GM12878 (cell line): ENCODE measurements at regions not wholly inside any gene's neighbourhood (a gene's known extent, or its start where the extent isn't known, plus 50 kb on each side); places are given as distances from the start of the nearest gene placed in this dataset.

ENCODE experiments used
- ATAC-seq: fragments of 200-7000 bp; cut with Tn5 transposase; 3 replicates; pipeline ENCODE4 v1.9.1; 2020; ENCODE audit warnings: mild to moderate bottlenecking, moderate library complexity
- BruUV-seq: library from RNA; stranded (reverse); fragments of 400-500 nt; replicated peaks from 2 replicates; lab custom pipeline; 2021; lab: Mats Ljungman, UMichigan
- CTCF ChIA-PET: fragments of 300-600 bp; sonication (Branson Sonifier 250); formaldehyde crosslinking; extraction: SDS; loops from one replicate; lab custom pipeline; 2021; ENCODE audit warnings: inconsistent platforms; lab: Yijun Ruan, JAX
- POLR2A ChIA-PET: fragments of 350-600 bp; formaldehyde crosslinking; extraction: SDS; loops from one replicate; lab custom pipeline; 2021; ENCODE audit warnings: inconsistent platforms; lab: Charles Lee
- RAD21 ChIA-PET: fragments of 300-600 bp; sonication (Branson Sonifier 250); formaldehyde crosslinking; loops from one replicate; lab custom pipeline; 2023; ENCODE audit warnings: antibody characterized with exemption; ENCODE audit not compliant: unreplicated experiment; lab: Charles Lee
- SMC1A ChIA-PET: fragments of 300-600 bp; sonication (Branson Sonifier 250); formaldehyde crosslinking; loops from one replicate; lab custom pipeline; 2023; ENCODE audit not compliant: unreplicated experiment, uncharacterized antibody; lab: Charles Lee
- DNase-seq: peaks from one replicate; pipeline ENCODE4 v3.0.0-alpha.2; 2011; ENCODE audit warnings: low read depth, low spot score
- FAIRE-seq: peaks from 3 replicates; lab custom pipeline; 2011; peaks lifted over from hg19 to GRCh38; lab: Jason Lieb, UNC
- H2AFZ ChIP-seq: 2 replicates; pipeline ENCODE4 v1.6.0; 2011; ENCODE audit warnings: low read depth, low read length, control low read depth; ENCODE audit not compliant: control insufficient read depth
- H3K27ac ChIP-seq: 2 replicates; pipeline ENCODE4 v1.5.1; 2011; ENCODE audit warnings: control low read depth; ENCODE audit not compliant: control insufficient read depth, insufficient read depth
- H3K27me3 ChIP-seq, 2 experiments: replicated peaks in 1 of 2; 2 replicates each; pipeline versions ENCODE4 v1.6.0 to v1.6.1; 2011; ENCODE audit warnings: low read length in 1 of 2; ENCODE audit not compliant: control insufficient read depth in 2 of 2, insufficient read depth in 2 of 2
- H3K36me3 ChIP-seq, 2 experiments: 2 replicates each; pipeline ENCODE4 v1.5.1; 2011; ENCODE audit warnings: low read length in 1 of 2; ENCODE audit not compliant: control insufficient read depth in 2 of 2, insufficient read depth in 2 of 2
- H3K4me1 ChIP-seq: 2 replicates; pipeline ENCODE4 v1.6.1; 2011; ENCODE audit warnings: mild to moderate bottlenecking, low read length, moderate library complexity, mixed read lengths; ENCODE audit not compliant: control insufficient read depth, insufficient read depth
- H3K4me2 ChIP-seq: 2 replicates; pipeline ENCODE4 v1.6.0; 2011; ENCODE audit warnings: control low read depth; ENCODE audit not compliant: control insufficient read depth, insufficient read depth
- H3K4me3 ChIP-seq: fragments of 200-600 bp; sonication (generic); 2 replicates; pipeline ENCODE4 v1.5.1; 2016
- H3K79me2 ChIP-seq: 2 replicates; pipeline ENCODE4 v1.6.0; 2011; ENCODE audit warnings: low read length; ENCODE audit not compliant: control insufficient read depth, insufficient read depth
- H3K9ac ChIP-seq: 2 replicates; pipeline ENCODE4 v1.8.0; 2011; ENCODE audit warnings: low read length, control low read depth, mixed read lengths; ENCODE audit not compliant: control insufficient read depth, insufficient read depth
- H3K9me3 ChIP-seq: replicated peaks from 3 replicates; pipeline ENCODE4 v1.5.1; 2011; ENCODE audit warnings: mild to moderate bottlenecking, low read length; ENCODE audit not compliant: control insufficient read depth, insufficient read depth
- H4K20me1 ChIP-seq: 2 replicates; pipeline ENCODE4 v1.6.0; 2011; ENCODE audit not compliant: control insufficient read depth, insufficient read depth
- BRCA1 ChIP-seq: IDR thresholded peaks from 2 replicates; pipeline ENCODE4 v1.6.1; 2011; ENCODE audit warnings: low read depth, low read length, improper control_type of control experiment
- CBFB ChIP-seq: IDR thresholded peaks from 2 replicates; pipeline ENCODE4 v1.6.1; 2016; ENCODE audit warnings: antibody characterized with exemption, low read depth
- CHD4 ChIP-seq: fragments of 200-600 bp; sonication (generic); IDR thresholded peaks from 2 replicates; pipeline ENCODE4 v1.6.1; 2016; ENCODE audit warnings: mild to moderate bottlenecking
- EED ChIP-seq: sonication (generic); IDR thresholded peaks from 2 replicates; pipeline ENCODE4 v1.6.1; 2016; ENCODE audit warnings: antibody characterized with exemption, low read depth
- FOS ChIP-seq: IDR thresholded peaks from 3 replicates; pipeline ENCODE4 v1.6.1; 2011; ENCODE audit warnings: borderline replicate concordance; ENCODE audit not compliant: insufficient read length; ENCODE audit errors: extremely low read depth
- GABPA ChIP-seq: IDR thresholded peaks from 2 replicates; pipeline ENCODE4 v1.6.1; 2014; ENCODE audit warnings: antibody characterized with exemption, low read depth, mild to moderate bottlenecking, inconsistent platforms
- IRF3 ChIP-seq: fragments of 450-650 bp; IDR thresholded peaks from 2 replicates; pipeline ENCODE4 v1.6.1; 2014; ENCODE audit warnings: mild to moderate bottlenecking
- LARP7 ChIP-seq: fragments of 450-650 bp; IDR thresholded peaks from 2 replicates; pipeline ENCODE4 v1.6.1; 2017; ENCODE audit warnings: mild to moderate bottlenecking
- MEF2B ChIP-seq: fragments of 450-650 bp; IDR thresholded peaks from 2 replicates; pipeline ENCODE4 v1.6.1; 2018; ENCODE audit warnings: mild to moderate bottlenecking, moderate library complexity; ENCODE audit not compliant: partially characterized antibody, poor library complexity, severe bottlenecking
- NBN ChIP-seq: fragments of 450-650 bp; IDR thresholded peaks from 2 replicates; pipeline ENCODE4 v1.6.1; 2016
- NFXL1 ChIP-seq: fragments of 450-650 bp; IDR thresholded peaks from 2 replicates; pipeline ENCODE4 v1.6.1; 2017; ENCODE audit warnings: antibody characterized with exemption, mild to moderate bottlenecking, borderline replicate concordance
- RBBP5 ChIP-seq: fragments of 200-600 bp; sonication (generic); conservative IDR thresholded peaks from 2 replicates; pipeline ENCODE4 v1.6.1; 2016
- TAF1 ChIP-seq: IDR thresholded peaks from 2 replicates; pipeline ENCODE4 v1.6.1; 2011; ENCODE audit warnings: mild to moderate bottlenecking, low read depth, low read length, borderline replicate concordance
- USF1 ChIP-seq: IDR thresholded peaks from 2 replicates; pipeline ENCODE4 v1.6.1; 2011; ENCODE audit warnings: borderline replicate concordance, low read depth, mild to moderate bottlenecking, moderate library complexity, mixed read lengths, low read length; ENCODE audit not compliant: insufficient read depth; ENCODE audit errors: extremely low read length
- WGBS: methylation state at CpG from one replicate; pipeline ENCODE4 v1.1.6; 2016; ENCODE audit warnings: low lambda C conversion rate; ENCODE audit not compliant: insufficient replicate concordance, insufficient coverage; ENCODE audit errors: missing lambda C conversion rate; 5-methylcytosine and 5-hydroxymethylcytosine counted together
- in situ Hi-C: fragments of 300-500 bp; cut with MboI; formaldehyde crosslinking; loops from 9 replicates; pipeline ENCODE4 v1.14.3; 2018; ENCODE audit warnings: mixed read lengths
- intact Hi-C: fragments of 100-400 bp; cut with micrococcal nuclease; formaldehyde crosslinking; loops from one replicate; pipeline ENCODE4 v1.14.2; 2022; ENCODE audit not compliant: unreplicated experiment
- TF ChIP-seq, protein P1 (sequence below): fragments of 150-350 bp; IDR thresholded peaks from 2 replicates; pipeline ENCODE4 v1.6.1; 2014; ENCODE audit warnings: mild to moderate bottlenecking, low read depth, low read length
- TF ChIP-seq, protein P2 (sequence below): IDR thresholded peaks from 2 replicates; pipeline ENCODE4 v1.6.1; 2011; ENCODE audit warnings: low read depth, mild to moderate bottlenecking, low read length, moderate library complexity, borderline replicate concordance; ENCODE audit errors: extremely low read depth
- TF ChIP-seq, protein P3 (sequence below): IDR thresholded peaks from 2 replicates; pipeline ENCODE4 v1.6.1; 2011; ENCODE audit warnings: low read depth, low read length, improper control_type of control experiment, borderline replicate concordance

GRCh38 chr15:38843736-38844590 lies 279.3 kb upstream of the RASGRP1 start (continued):
- TF ChIP-seq BRCA1 (no peak), NBN (no peak), GABPA (no peak), LARP7 (no peak), IRF3 (no peak)
- TF ChIP-seq, protein P1, sequence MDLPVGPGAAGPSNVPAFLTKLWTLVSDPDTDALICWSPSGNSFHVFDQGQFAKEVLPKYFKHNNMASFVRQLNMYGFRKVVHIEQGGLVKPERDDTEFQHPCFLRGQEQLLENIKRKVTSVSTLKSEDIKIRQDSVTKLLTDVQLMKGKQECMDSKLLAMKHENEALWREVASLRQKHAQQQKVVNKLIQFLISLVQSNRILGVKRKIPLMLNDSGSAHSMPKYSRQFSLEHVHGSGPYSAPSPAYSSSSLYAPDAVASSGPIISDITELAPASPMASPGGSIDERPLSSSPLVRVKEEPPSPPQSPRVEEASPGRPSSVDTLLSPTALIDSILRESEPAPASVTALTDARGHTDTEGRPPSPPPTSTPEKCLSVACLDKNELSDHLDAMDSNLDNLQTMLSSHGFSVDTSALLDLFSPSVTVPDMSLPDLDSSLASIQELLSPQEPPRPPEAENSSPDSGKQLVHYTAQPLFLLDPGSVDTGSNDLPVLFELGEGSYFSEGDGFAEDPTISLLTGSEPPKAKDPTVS, result no peak
- TF ChIP-seq, all 136 proteins: peak for 0

GRCh38 chr15:38844736-38845135 lies 280.1 kb upstream of the RASGRP1 start:
- ChIA-PET RAD21 (no interaction called here), SMC1A (no interaction called here), CTCF (interaction anchor here (1.8 kb wide), 1 partner anchor 9 kb away, joined by 7 read pairs; no protein-coding TSS in a partner anchor), POLR2A (no interaction called here)
- Histone ChIP-seq H3K4me3 (no peak overlapping the region), H2AFZ (no peak overlapping the region), H4K20me1 (no peaks in the 10 kb centered on the region), H3K27me3 (no peaks in the 10 kb centered on the region; a peak in 1 of 4 replicates), H3K79me2 (no peaks in the 10 kb centered on the region), H3K36me3 (no peaks in the 10 kb centered on the region), H3K9me3 (no peaks in the 10 kb centered on the region), H3K4me1 (no peaks in the 10 kb centered on the region), H3K27ac (no peak overlapping the region), H3K9ac (no peak overlapping the region), H3K4me2 (no peak overlapping the region)
- no TSS peak for BruUV-seq
- no peak for DNase-seq
- FAIRE-seq, result no peak
- in situ Hi-C loops (no loop called here), intact Hi-C loops (no loop called here)
- 86% methylated on average over 1 of the region's 1 CpG for WGBS
- no peak for ATAC-seq
- TF ChIP-seq EED, result no peak
- TF ChIP-seq TAF1, result no peak
- TF ChIP-seq FOS, result no peak
- no peak for TF ChIP-seq IRF3
- no peak for TF ChIP-seq USF1
- no peak for TF ChIP-seq RBBP5
- no peak for TF ChIP-seq CBFB
- TF ChIP-seq, protein P2, sequence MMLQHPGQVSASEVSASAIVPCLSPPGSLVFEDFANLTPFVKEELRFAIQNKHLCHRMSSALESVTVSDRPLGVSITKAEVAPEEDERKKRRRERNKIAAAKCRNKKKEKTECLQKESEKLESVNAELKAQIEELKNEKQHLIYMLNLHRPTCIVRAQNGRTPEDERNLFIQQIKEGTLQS, result no peak
- TF ChIP-seq MEF2B, result no peak
- no peak for TF ChIP-seq NFXL1
- TF ChIP-seq, protein P3, sequence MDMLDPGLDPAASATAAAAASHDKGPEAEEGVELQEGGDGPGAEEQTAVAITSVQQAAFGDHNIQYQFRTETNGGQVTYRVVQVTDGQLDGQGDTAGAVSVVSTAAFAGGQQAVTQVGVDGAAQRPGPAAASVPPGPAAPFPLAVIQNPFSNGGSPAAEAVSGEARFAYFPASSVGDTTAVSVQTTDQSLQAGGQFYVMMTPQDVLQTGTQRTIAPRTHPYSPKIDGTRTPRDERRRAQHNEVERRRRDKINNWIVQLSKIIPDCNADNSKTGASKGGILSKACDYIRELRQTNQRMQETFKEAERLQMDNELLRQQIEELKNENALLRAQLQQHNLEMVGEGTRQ, result no peak
- TF ChIP-seq CHD4, result no peak
